RPMI8226 (cell line): ENCODE measurements at regions not wholly inside any gene's neighbourhood (a gene's known extent, or its start where the extent isn't known, plus 50 kb on each side); places are given as distances from the start of the nearest gene placed in this dataset.

Experiments
- DNase-seq: peaks from one replicate; pipeline ENCODE4 v3.0.0-alpha.2; 2015

GRCh38 chr12:91914701-91915100, 230.9 kb downstream of the BTG1 start:
- DNase-seq = no peak

GRCh38 chr12:91913651-91914050, 232.0 kb downstream of the BTG1 start:
- DNase-seq = no peak

- DNase-seq = no peak
Measured at GRCh38 chr12:91913124-91913523, 232.5 kb downstream of the BTG1 start.

GRCh38 chr12:91912178-91912577, 233.5 kb downstream of the BTG1 start:
- DNase-seq = no peak

- no peak for DNase-seq
Measured at GRCh38 chr12:91910871-91911388, 234.7 kb downstream of the BTG1 start.

- no peak for DNase-seq
Measured at GRCh38 chr12:91902860-91903683, 242.6 kb downstream of the BTG1 start.

GRCh38 chr12:91901381-91902074, 244.1 kb downstream of the BTG1 start:
- DNase-seq = no peak

- no peak for DNase-seq
Measured at GRCh38 chr12:91900971-91901370, 244.7 kb downstream of the BTG1 start.

- DNase-seq = no peak
Measured at GRCh38 chr12:91899056-91899455, 246.6 kb downstream of the BTG1 start.

- no peak for DNase-seq
Measured at GRCh38 chr12:91897025-91897515, 248.6 kb downstream of the BTG1 start.

GRCh38 chr12:91896286-91897024, 249.2 kb downstream of the BTG1 start:
- no peak for DNase-seq

- DNase-seq = no peak
Measured at GRCh38 chr12:91894911-91895310, 250.7 kb downstream of the BTG1 start.

GRCh38 chr12:91893476-91893875, 252.2 kb downstream of the BTG1 start:
- no peak for DNase-seq

GRCh38 chr12:91892081-91892855, 253.4 kb downstream of the BTG1 start:
- DNase-seq = no peak

GRCh38 chr12:91890742-91891141, 254.9 kb downstream of the BTG1 start:
- DNase-seq = no peak

GRCh38 chr12:91889910-91890309, 255.7 kb downstream of the BTG1 start:
- no peak for DNase-seq

GRCh38 chr12:91889059-91889458, 256.6 kb downstream of the BTG1 start:
- DNase-seq = no peak

- no peak for DNase-seq
Measured at GRCh38 chr12:91887957-91888356, 257.7 kb downstream of the BTG1 start.

GRCh38 chr12:91885851-91886731, 259.6 kb downstream of the BTG1 start:
- DNase-seq = no peak

GRCh38 chr12:91884230-91884629, 261.4 kb downstream of the BTG1 start:
- DNase-seq = no peak

- no peak for DNase-seq
Measured at GRCh38 chr12:91883811-91884210, 261.8 kb downstream of the BTG1 start.
